Breast epithelium (tissue), 4 donors: ENCODE measurements at regions not wholly inside any gene's neighbourhood (a gene's known extent, or its start where the extent isn't known, plus 50 kb on each side); places are given as distances from the start of the nearest gene placed in this dataset.

Source experiments
- DNase-seq, 2 donors: peaks; one replicate each; pipeline ENCODE4 v3.0.0-alpha.2; 2019; ENCODE audit warnings: low spot score in 2 of 2
- H3K27ac ChIP-seq, 2 donors: fragments of 200-600 bp; sonication (generic) in 1 of 2; one replicate each; pipeline ENCODE4 v1.5.1; 2016 to 2019; ENCODE audit warnings: mild to moderate bottlenecking in 1 of 2
- H3K27me3 ChIP-seq, 2 donors: fragments of 200-600 bp; sonication (generic) in 1 of 2; one replicate each; pipeline versions ENCODE4 v1.5.1 to v1.6.0; 2017 to 2019; ENCODE audit warnings: control low read depth in 1 of 2, mild to moderate bottlenecking in 1 of 2
- H3K36me3 ChIP-seq: fragments of 200-600 bp; one replicate; pipeline ENCODE4 v1.5.1; 2019
- H3K4me1 ChIP-seq, 2 donors: fragments of 200-600 bp; sonication (generic); one replicate each; pipeline ENCODE4 v1.5.1; 2016 to 2019; ENCODE audit warnings: control low read depth in 1 of 2
- H3K4me3 ChIP-seq, 3 donors: fragments of 200-600 bp; sonication (generic); 1 replicate in 2 of 3; 2 replicates in 1 of 3; pipeline ENCODE4 v1.5.1; 2016 to 2019; ENCODE audit warnings: mild to moderate bottlenecking in 3 of 3, moderate library complexity in 2 of 3
- H3K9me3 ChIP-seq, 2 donors: fragments of 200-600 bp; sonication (generic) in 1 of 2; one replicate each; pipeline ENCODE4 v1.5.1; 2016 to 2019; ENCODE audit warnings: control low read depth in 1 of 2
- CTCF ChIP-seq, 3 donors: fragments of 450-650 bp; IDR thresholded peaks; one replicate each; pipeline ENCODE4 v1.5.1; 2016 to 2017; ENCODE audit warnings: antibody characterized with exemption in 3 of 3, mild to moderate bottlenecking in 3 of 3, moderate library complexity in 3 of 3
- POLR2A ChIP-seq: fragments of 450-650 bp; IDR thresholded peaks from one replicate; pipeline ENCODE4 v1.6.1; 2016; ENCODE audit warnings: antibody characterized with exemption, mild to moderate bottlenecking, moderate library complexity
- POLR2AphosphoS5 ChIP-seq, 3 donors: sonication (generic); formaldehyde crosslinking; IDR thresholded peaks; one replicate each; pipeline ENCODE4 v1.6.1; 2017; ENCODE audit warnings: antibody characterized with exemption in 3 of 3
- intact Hi-C: fragments of 100-400 bp; cut with DNase I; formaldehyde crosslinking; loops from one replicate; pipeline ENCODE4 v1.15.1; 2023; ENCODE audit warnings: low total_unique reads

GRCh38 chrX:99703473-99703872 is 706.6 kb downstream of the PCDH19 start:
- Histone ChIP-seq H3K4me3 (no peak overlapping the region), H3K27me3 (peaks cover 0 to 18% of the 10 kb centered on the region in 2 donors), H3K36me3 (no peaks in the 10 kb centered on the region), H3K9me3 (no peaks in the 10 kb centered on the region), H3K4me1 (no peaks in the 10 kb centered on the region), H3K27ac (no peak overlapping the region)
- no peak for DNase-seq
- intact Hi-C loops = no loop called here
- TF ChIP-seq POLR2A (no peak), POLR2AphosphoS5 (IDR thresholded peaks at IDR 0.05) (no peak), CTCF (IDR thresholded peaks at IDR 0.05) (no peak)

- intact Hi-C loops = no loop called here
- DNase-seq = no peak
- Histone ChIP-seq H3K4me1 (no peaks in the 10 kb centered on the region), H3K9me3 (no peaks in the 10 kb centered on the region), H3K36me3 (no peaks in the 10 kb centered on the region), H3K27ac (no peak overlapping the region), H3K27me3 (peaks cover 0 to 8% of the 10 kb centered on the region in 2 donors), H3K4me3 (no peak overlapping the region)
- TF ChIP-seq POLR2A = no peak
- TF ChIP-seq POLR2AphosphoS5 (IDR thresholded peaks at IDR 0.05) = no peak
- no peak for TF ChIP-seq CTCF (IDR thresholded peaks at IDR 0.05)
These were observed 711.6 kb downstream of the PCDH19 start for GRCh38 chrX:99698451-99698850.

GRCh38 chrX:99663136-99663535 is 746.9 kb downstream of the PCDH19 start:
- H3K36me3 ChIP-seq = no peaks in the 10 kb centered on the region
- no peaks in the 10 kb centered on the region for H3K4me1 ChIP-seq
- no peak for DNase-seq
- intact Hi-C loops = no loop called here
- no peak overlapping the region for H3K27ac ChIP-seq
- TF ChIP-seq CTCF (IDR thresholded peaks at IDR 0.05) = no peak
- no peak for TF ChIP-seq POLR2AphosphoS5 (IDR thresholded peaks at IDR 0.05)
- TF ChIP-seq POLR2A = no peak
- H3K9me3 ChIP-seq = no peaks in the 10 kb centered on the region
- H3K27me3 ChIP-seq = peaks cover 0 to 5% of the 10 kb centered on the region in 2 donors
- no peak overlapping the region for H3K4me3 ChIP-seq

- H3K4me3 ChIP-seq = no peak overlapping the region
- H3K4me1 ChIP-seq = no peaks in the 10 kb centered on the region
- TF ChIP-seq POLR2A (no peak), POLR2AphosphoS5 (IDR thresholded peaks at IDR 0.05) (no peak)
- H3K36me3 ChIP-seq = no peaks in the 10 kb centered on the region
- intact Hi-C loops = no loop called here
- H3K27me3 ChIP-seq = peaks cover 0 to 20% of the 10 kb centered on the region in 2 donors
- no peak for DNase-seq
- H3K9me3 ChIP-seq = no peaks in the 10 kb centered on the region
- no peak overlapping the region for H3K27ac ChIP-seq
These were observed 755.9 kb downstream of the PCDH19 start for GRCh38 chrX:99654188-99654587.

- H3K27ac ChIP-seq = no peak overlapping the region
- TF ChIP-seq CTCF (IDR thresholded peaks at IDR 0.05) = no peak
- TF ChIP-seq POLR2A = no peak
- no peak for TF ChIP-seq POLR2AphosphoS5 (IDR thresholded peaks at IDR 0.05)
- no peak for DNase-seq
- no peaks in the 10 kb centered on the region for H3K9me3 ChIP-seq
- H3K27me3 ChIP-seq = peaks cover 0 to 20% of the 10 kb centered on the region in 2 donors
- no peak overlapping the region for H3K4me3 ChIP-seq
- H3K36me3 ChIP-seq = no peaks in the 10 kb centered on the region
- intact Hi-C loops = no loop called here
- H3K4me1 ChIP-seq = no peaks in the 10 kb centered on the region
These were observed 756.7 kb downstream of the PCDH19 start for GRCh38 chrX:99653352-99653751.

GRCh38 chrX:99613041-99613440 is 797.0 kb downstream of the PCDH19 start:
- Histone ChIP-seq H3K27ac (no peak overlapping the region), H3K27me3 (peaks cover 0 to 15% of the 10 kb centered on the region in 2 donors), H3K4me3 (no peak overlapping the region), H3K4me1 (no peaks in the 10 kb centered on the region), H3K36me3 (no peaks in the 10 kb centered on the region), H3K9me3 (no peaks in the 10 kb centered on the region)
- no peak for DNase-seq
- intact Hi-C loops = no loop called here
- TF ChIP-seq CTCF (IDR thresholded peaks at IDR 0.05) (no peak), POLR2A (no peak), POLR2AphosphoS5 (IDR thresholded peaks at IDR 0.05) (no peak)
